H1 (cell line): ENCODE measurements at regions not wholly inside any gene's neighbourhood (a gene's known extent, or its start where the extent isn't known, plus 50 kb on each side); places are given as distances from the start of the nearest gene placed in this dataset.

Experiments
- CTCF ChIA-PET: fragments of 300-600 bp; sonication (Branson Sonifier 250); formaldehyde crosslinking; loops from one replicate; lab custom pipeline; 2021; ENCODE audit not compliant: partially characterized antibody; lab: Charles Lee
- POLR2A ChIA-PET: fragments of 300-600 bp; sonication (Branson Sonifier 250); formaldehyde crosslinking; loops from one replicate; lab custom pipeline; 2021; ENCODE audit warnings: inconsistent platforms; ENCODE audit not compliant: partially characterized antibody; lab: Charles Lee
- DNase-seq, 2 experiments: peaks; one replicate each; pipeline versions ENCODE4 v3.0.0 to v3.0.0-alpha.2; 2010 to 2022; ENCODE audit warnings: low spot score in 2 of 2, low read depth in 1 of 2, mixed read lengths in 1 of 2
- FAIRE-seq: peaks from 2 replicates; lab custom pipeline; 2011; peaks lifted over from hg19 to GRCh38; lab: Jason Lieb, UNC
- H2AFZ ChIP-seq: 2 replicates; pipeline ENCODE4 v1.8.1; 2012; ENCODE audit warnings: low read length, inconsistent platforms
- H2AK5ac ChIP-seq: 2 replicates; pipeline ENCODE4 v1.6.1; 2013; ENCODE audit warnings: low read depth, low read length
- H2BK120ac ChIP-seq: replicated peaks from 2 replicates; pipeline ENCODE3; 2013; ENCODE audit warnings: low read depth, low read length, inconsistent platforms
- H2BK12ac ChIP-seq: 2 replicates; pipeline ENCODE4 v1.6.1; 2013; ENCODE audit warnings: low read depth, low read length
- H2BK15ac ChIP-seq: 2 replicates; pipeline ENCODE4 v1.6.1; 2013; ENCODE audit warnings: low read length
- H2BK20ac ChIP-seq: 2 replicates; pipeline ENCODE4 v1.6.1; 2013; ENCODE audit warnings: low read length
- H2BK5ac ChIP-seq: 2 replicates; pipeline ENCODE4 v1.6.1; 2013; ENCODE audit warnings: low read depth, low read length
- H3K14ac ChIP-seq: 2 replicates; pipeline ENCODE4 v1.6.1; 2013; ENCODE audit warnings: inconsistent platforms; ENCODE audit not compliant: insufficient read length
- H3K18ac ChIP-seq: 2 replicates; pipeline ENCODE4 v1.6.1; 2013; ENCODE audit warnings: low read length; ENCODE audit errors: extremely low read depth
- H3K23ac ChIP-seq: 2 replicates; pipeline ENCODE4 v1.6.1; 2013; ENCODE audit warnings: inconsistent platforms; ENCODE audit not compliant: insufficient read length
- H3K23me2 ChIP-seq: 2 replicates; pipeline ENCODE4 v1.6.1; 2013; ENCODE audit warnings: low read depth, low read length
- H3K27ac ChIP-seq: 2 replicates; pipeline ENCODE4 v1.6.1; 2011; ENCODE audit warnings: low read depth, low read length, inconsistent platforms
- H3K27me3 ChIP-seq, 4 experiments: replicated peaks in 1 of 4; 1 replicate in 1 of 4; 2 replicates in 3 of 4; pipeline versions ENCODE4 v1.6.1 to v1.8.1; 2011 to 2013; ENCODE audit warnings: low read length in 3 of 4, mild to moderate bottlenecking in 3 of 4, inconsistent platforms in 2 of 4, mixed read lengths in 2 of 4, moderate library complexity in 1 of 4; ENCODE audit not compliant: control insufficient read depth in 3 of 4, insufficient read depth in 3 of 4; ENCODE audit errors: extremely low read depth in 1 of 4
- H3K36me3 ChIP-seq, 4 experiments: 2 replicates each; pipeline versions ENCODE4 v1.6.1 to v1.8.1; 2011 to 2013; ENCODE audit warnings: mild to moderate bottlenecking in 4 of 4, low read length in 3 of 4, moderate library complexity in 2 of 4, control low read depth in 1 of 4, inconsistent platforms in 1 of 4; ENCODE audit not compliant: insufficient read depth in 4 of 4, control insufficient read depth in 2 of 4
- H3K4ac ChIP-seq: replicated peaks from 2 replicates; pipeline ENCODE3; 2013; ENCODE audit warnings: low read length, low read depth, mixed read lengths, inconsistent platforms; ENCODE audit not compliant: insufficient read length
- H3K4me1 ChIP-seq, 4 experiments: replicated peaks in 1 of 4; 1 replicate in 1 of 4; 2 replicates in 3 of 4; pipeline versions ENCODE4 v1.6.1 to v1.8.1; 2011 to 2013; ENCODE audit warnings: low read length in 3 of 4, inconsistent platforms in 2 of 4, mixed read lengths in 1 of 4; ENCODE audit not compliant: insufficient read depth in 4 of 4, control insufficient read depth in 3 of 4
- H3K4me2 ChIP-seq, 2 experiments: 2 replicates each; pipeline versions ENCODE4 v1.6.1 to v1.8.1; 2011 to 2013; ENCODE audit warnings: low read depth in 2 of 2, low read length in 2 of 2, control low read depth in 1 of 2, inconsistent platforms in 1 of 2, mild to moderate bottlenecking in 1 of 2; ENCODE audit not compliant: insufficient read depth in 1 of 2
- H3K4me3 ChIP-seq, 4 experiments: fragments of 200-600, 300-600 bp in 1 of 4; sonication (generic), shearing (Covaris generic), sonication (Bioruptor Twin) in 1 of 4; 2 replicates each; pipeline versions ENCODE4 v1.5.1 to v1.8.1; 2011 to 2016; ENCODE audit warnings: low read length in 4 of 4, low read depth in 3 of 4, control low read depth in 2 of 4, inconsistent platforms in 2 of 4, mild to moderate bottlenecking in 2 of 4, mixed read lengths in 1 of 4, moderate library complexity in 1 of 4; ENCODE audit not compliant: insufficient read depth in 2 of 4; ENCODE audit errors: extremely low read depth in 1 of 4
- H3K56ac ChIP-seq: replicated peaks from 2 replicates; pipeline ENCODE3; 2013; ENCODE audit warnings: low read depth, mild to moderate bottlenecking, mixed read lengths, low read length, inconsistent platforms; ENCODE audit not compliant: insufficient read length
- H3K79me1 ChIP-seq: 2 replicates; pipeline ENCODE4 v1.6.1; 2013; ENCODE audit warnings: low read depth, low read length, control low read depth
- H3K79me2 ChIP-seq, 2 experiments: 2 replicates each; pipeline versions ENCODE4 v1.6.1 to v1.8.1; 2012 to 2013; ENCODE audit warnings: low read length in 2 of 2, mild to moderate bottlenecking in 2 of 2, inconsistent platforms in 1 of 2; ENCODE audit not compliant: insufficient read depth in 2 of 2, control insufficient read depth in 1 of 2
- H3K9ac ChIP-seq, 4 experiments: replicated peaks in 1 of 4; 1 replicate in 1 of 4; 2 replicates in 3 of 4; pipeline versions ENCODE4 v1.6.1 to v1.8.1; 2011 to 2013; ENCODE audit warnings: low read depth in 3 of 4, low read length in 3 of 4, control low read depth in 2 of 4, mild to moderate bottlenecking in 2 of 4, moderate library complexity in 2 of 4, inconsistent platforms in 1 of 4; ENCODE audit errors: extremely low read depth in 1 of 4
- H3K9me3 ChIP-seq, 2 experiments: 2 replicates each; pipeline versions ENCODE4 v1.6.1 to v1.8.1; 2012 to 2013; ENCODE audit warnings: mild to moderate bottlenecking in 2 of 2, moderate library complexity in 2 of 2, control low read depth in 1 of 2, inconsistent platforms in 1 of 2, low read depth in 1 of 2, low read length in 1 of 2, mixed read lengths in 1 of 2; ENCODE audit not compliant: insufficient read depth in 2 of 2
- H4K20me1 ChIP-seq, 2 experiments: replicated peaks in 1 of 2; 2 replicates each; pipeline versions ENCODE3 to v1.8.1; 2011 to 2013; ENCODE audit warnings: inconsistent platforms in 2 of 2, low read length in 2 of 2, mild to moderate bottlenecking in 1 of 2; ENCODE audit not compliant: insufficient read depth in 2 of 2, control insufficient read depth in 1 of 2
- H4K5ac ChIP-seq: 2 replicates; pipeline ENCODE4 v1.6.1; 2013; ENCODE audit warnings: low read length, low read depth, mixed read lengths, inconsistent platforms; ENCODE audit not compliant: insufficient read length
- H4K8ac ChIP-seq: 2 replicates; pipeline ENCODE4 v1.8.0; 2013; ENCODE audit warnings: mild to moderate bottlenecking, moderate library complexity, low read length, inconsistent platforms; ENCODE audit not compliant: insufficient read depth; ENCODE audit errors: extremely low read depth
- H4K91ac ChIP-seq: replicated peaks from 2 replicates; pipeline ENCODE3; 2013; ENCODE audit warnings: low read length, mixed read lengths, inconsistent platforms; ENCODE audit not compliant: insufficient read length
- GTF2F1 ChIP-seq: IDR thresholded peaks from 2 replicates; pipeline ENCODE4 v1.6.1; 2012; ENCODE audit warnings: low read depth, low read length, improper control_type of control experiment, borderline replicate concordance
- KDM4A ChIP-seq: IDR thresholded peaks from one replicate; pipeline ENCODE4 v1.7.1; 2012; ENCODE audit warnings: low read depth, mild to moderate bottlenecking, moderate library complexity, low read length, inconsistent platforms; ENCODE audit not compliant: severe bottlenecking
- PHF8 ChIP-seq: fragments of 200-600 bp; sonication (generic); conservative IDR thresholded peaks from 2 replicates; pipeline ENCODE4 v1.7.1; 2012; ENCODE audit warnings: low read depth, mild to moderate bottlenecking, inconsistent platforms, low read length, moderate library complexity
- SIX5 ChIP-seq: IDR thresholded peaks from 2 replicates; pipeline ENCODE4 v1.6.1; 2011; ENCODE audit warnings: mild to moderate bottlenecking, low read depth, low read length
- TBP ChIP-seq: IDR thresholded peaks from 2 replicates; pipeline ENCODE4 v1.6.1; 2011; ENCODE audit warnings: low read depth, low read length, improper control_type of control experiment
- WGBS, 2 experiments: shearing (Covaris generic) in 1 of 2; methylation state at CpG; one replicate each; pipeline versions ENCODE4 v1.1.6 to v1.1.7; 2013 to 2015; ENCODE audit warnings: low lambda C conversion rate in 2 of 2, mixed read lengths in 2 of 2, inconsistent platforms in 1 of 2, low coverage in 1 of 2, missing lambda C conversion rate in 1 of 2; ENCODE audit not compliant: insufficient replicate concordance in 2 of 2, insufficient coverage in 1 of 2, insufficient read length in 1 of 2; ENCODE audit errors: extremely low coverage in 1 of 2, missing lambda C conversion rate in 1 of 2; 5-methylcytosine and 5-hydroxymethylcytosine counted together

GRCh38 chr11:36868380-36868779 lies 270.3 kb upstream of the RAG2 start:
- H3K9ac ChIP-seq: no peak overlapping the region
- TF ChIP-seq SIX5 (no peak), PHF8 (no peak), GTF2F1 (no peak), KDM4A (no peak), TBP (no peak)
- no peak for FAIRE-seq
- H3K27ac ChIP-seq: no peak overlapping the region
- WGBS, 2 experiments: 91% methylated on average over 5 of the region's 5 CpGs; no CpG with 5 or more reads in 1 of the 2 experiments
- no peak overlapping the region for H3K18ac ChIP-seq
- H2BK120ac ChIP-seq: no peak overlapping the region
- H3K9me3 ChIP-seq: no peaks in the 10 kb centered on the region
- no peak overlapping the region for H3K56ac ChIP-seq
- no peak overlapping the region for H4K8ac ChIP-seq
- H3K79me1 ChIP-seq: no peaks in the 10 kb centered on the region
- H3K4me2 ChIP-seq: no peak overlapping the region
- H2BK12ac ChIP-seq: no peak overlapping the region
- no peaks in the 10 kb centered on the region for H3K79me2 ChIP-seq
- H3K23me2 ChIP-seq: no peaks in the 10 kb centered on the region
- no peak overlapping the region for H4K5ac ChIP-seq
- no peaks in the 10 kb centered on the region for H3K36me3 ChIP-seq
- no peak overlapping the region for H4K91ac ChIP-seq
- H2BK15ac ChIP-seq: no peak overlapping the region
- CTCF ChIA-PET: interaction anchor here (0.9 kb wide), 1 partner anchor 68 kb away, joined by 4 read pairs; no protein-coding TSS in a partner anchor
- no peak overlapping the region for H3K4me3 ChIP-seq
- no peak overlapping the region for H3K14ac ChIP-seq
- POLR2A ChIA-PET: interaction anchor here (0.7 kb wide), 1 partner anchor 594 kb away, joined by 3 read pairs; no protein-coding TSS in a partner anchor
- no peak overlapping the region for H3K23ac ChIP-seq
- no peak overlapping the region for H2BK20ac ChIP-seq
- H3K4ac ChIP-seq: no peak overlapping the region
- no peak overlapping the region for H2AFZ ChIP-seq
- no peak overlapping the region for H2AK5ac ChIP-seq
- no peak for DNase-seq
- H3K27me3 ChIP-seq: no peaks in the 10 kb centered on the region
- no peaks in the 10 kb centered on the region for H4K20me1 ChIP-seq
- H3K4me1 ChIP-seq: no peaks in the 10 kb centered on the region
- H2BK5ac ChIP-seq: no peak overlapping the region
